Common myeloid progenitor, CD34-positive (primary cell): ENCODE measurements at regions not wholly inside any gene's neighbourhood (a gene's known extent, or its start where the extent isn't known, plus 50 kb on each side); places are given as distances from the start of the nearest gene placed in this dataset.

Experiments
- CTCF ChIA-PET: fragments of 350-600 bp; sonication (Branson Sonifier 250); formaldehyde crosslinking; loops from one replicate; lab custom pipeline; 2021; ENCODE audit warnings: antibody characterized with exemption; lab: Charles Lee
- POLR2A ChIA-PET: fragments of 350-600 bp; sonication (Branson Sonifier 250); formaldehyde crosslinking; loops from one replicate; lab custom pipeline; 2021; ENCODE audit warnings: antibody characterized with exemption; lab: Charles Lee
- DNase-seq, 3 donors: peaks; one replicate each; pipeline versions ENCODE4 v3.0.0 to v3.0.0-alpha.2; 2013
- H3K27ac ChIP-seq, 2 experiments: 1 replicate in 1 of 2; 2 replicates in 1 of 2; pipeline ENCODE4 v1.7.0; 2013; ENCODE audit warnings: inconsistent platforms in 2 of 2, low read length in 2 of 2, mild to moderate bottlenecking in 2 of 2, low read depth in 1 of 2, moderate library complexity in 1 of 2; ENCODE audit not compliant: severe bottlenecking in 2 of 2, insufficient read depth in 1 of 2, poor library complexity in 1 of 2
- H3K27me3 ChIP-seq, 5 experiments: replicated peaks in 2 of 5; 1 replicate in 3 of 5; 2 replicates in 2 of 5; pipeline versions ENCODE4 v1.6.1 to v1.7.0; 2013; ENCODE audit warnings: low read length in 4 of 5, mild to moderate bottlenecking in 2 of 5, moderate library complexity in 2 of 5, inconsistent platforms in 1 of 5; ENCODE audit not compliant: insufficient read depth in 5 of 5, control insufficient read depth in 4 of 5
- H3K36me3 ChIP-seq, 4 experiments: 1 replicate in 2 of 4; 2 replicates in 2 of 4; pipeline versions ENCODE4 v1.6.1 to v1.7.0; 2013; ENCODE audit warnings: low read length in 3 of 4, control low read depth in 1 of 4, mild to moderate bottlenecking in 1 of 4; ENCODE audit not compliant: control insufficient read depth in 4 of 4, insufficient read depth in 4 of 4
- H3K4me1 ChIP-seq, 4 experiments: 1 replicate in 3 of 4; 2 replicates in 1 of 4; pipeline versions ENCODE4 v1.6.1 to v1.7.1; 2013; ENCODE audit warnings: low read length in 3 of 4, mild to moderate bottlenecking in 3 of 4, control low read depth in 1 of 4, inconsistent platforms in 1 of 4, moderate library complexity in 1 of 4; ENCODE audit not compliant: control insufficient read depth in 4 of 4, insufficient read depth in 4 of 4; ENCODE audit errors: control extremely low read depth in 1 of 4
- H3K4me3 ChIP-seq, 7 experiments: 1 replicate in 4 of 7; 2 replicates in 3 of 7; pipeline versions ENCODE4 v1.5.1 to v1.7.0; 2013; ENCODE audit warnings: mild to moderate bottlenecking in 7 of 7, low read length in 6 of 7, moderate library complexity in 6 of 7, inconsistent platforms in 2 of 7, low read depth in 2 of 7, control low read depth in 1 of 7; ENCODE audit not compliant: insufficient read depth in 4 of 7, control insufficient read depth in 1 of 7; ENCODE audit errors: extremely low read depth in 1 of 7
- H3K9me3 ChIP-seq, 5 experiments: 1 replicate in 4 of 5; 2 replicates in 1 of 5; pipeline versions ENCODE4 v1.6.1 to v1.7.1; 2013; ENCODE audit warnings: low read length in 4 of 5, mild to moderate bottlenecking in 2 of 5, inconsistent platforms in 1 of 5, low read depth in 1 of 5, moderate library complexity in 1 of 5; ENCODE audit not compliant: control insufficient read depth in 4 of 5, insufficient read depth in 2 of 5; ENCODE audit errors: control extremely low read depth in 1 of 5
- WGBS: methylation state at CpG from one replicate; pipeline ENCODE4 v1.1.5; 2013; ENCODE audit not compliant: insufficient coverage; 5-methylcytosine and 5-hydroxymethylcytosine counted together

DNA sequence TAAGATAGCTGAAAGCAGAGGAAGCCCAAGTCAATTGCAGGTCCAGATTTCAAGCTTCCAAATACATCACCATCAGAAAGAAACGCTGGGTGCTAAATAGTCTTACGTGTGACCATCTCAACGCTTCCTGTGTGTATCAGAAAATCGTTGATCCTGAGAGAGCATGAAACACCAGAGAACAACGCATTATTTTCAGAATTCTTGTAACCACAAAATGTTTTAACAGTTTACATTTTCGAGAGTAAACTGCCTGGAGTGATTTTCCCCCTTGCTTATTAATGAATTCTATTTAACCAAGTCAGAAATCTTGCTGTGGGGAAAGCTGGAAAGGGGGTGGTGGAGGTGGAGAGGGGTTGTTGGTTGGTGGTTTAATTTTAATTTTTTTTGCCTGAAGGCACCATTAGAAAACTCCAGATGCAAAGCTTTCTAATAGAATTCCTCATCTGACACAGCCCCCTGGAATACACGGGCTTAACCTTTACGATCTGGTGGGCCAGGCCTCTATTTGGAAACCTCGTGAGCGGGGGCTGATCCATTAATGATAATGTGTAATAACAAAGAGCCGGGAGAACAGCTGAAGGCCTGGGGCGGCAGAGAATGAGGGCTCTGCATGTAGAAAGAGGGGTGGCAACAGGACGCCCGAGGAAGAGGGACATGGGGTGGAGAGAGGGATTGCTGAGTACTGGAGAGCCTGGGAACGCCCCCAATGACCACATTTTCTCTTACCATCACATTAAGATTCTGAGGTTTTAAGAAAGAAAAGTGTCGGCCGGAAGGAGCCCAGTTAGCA, 124.5 kb upstream of the NFIB start:
- DNase-seq: no peak
- Histone ChIP-seq H3K4me3 (no peak overlapping the region), H3K9me3 (no peaks in the 10 kb centered on the region), H3K36me3 (no peaks in the 10 kb centered on the region), H3K4me1 (peaks cover 0 to 7% (median 0%) of the 10 kb centered on the region in 4 experiments), H3K27ac (no peak overlapping the region), H3K27me3 (peaks cover 0 to 7% (median 3%) of the 10 kb centered on the region in 5 experiments)
- ChIA-PET POLR2A (no interaction called here), CTCF (interaction anchor here (0.9 to 1.0 kb wide), 2 partner anchors 9 to 11 kb away, joined by 3 to 4 read pairs; no protein-coding TSS in a partner anchor)
- 95% methylated on average over 6 of the region's 17 CpGs for WGBS

- Histone ChIP-seq H3K9me3 (no peaks in the 10 kb centered on the region), H3K36me3 (no peaks in the 10 kb centered on the region), H3K27me3 (peaks cover 0 to 7% (median 3%) of the 10 kb centered on the region in 5 experiments), H3K4me3 (no peak overlapping the region), H3K27ac (no peak overlapping the region), H3K4me1 (peaks cover 0 to 11% (median 0%) of the 10 kb centered on the region in 4 experiments)
- POLR2A ChIA-PET: no interaction called here
- DNase-seq: peak in 1 of 3 donors; percentile 12
- CTCF ChIA-PET: interaction anchor here (0.9 to 1.2 kb wide), 5 partner anchors 8 to 99 kb away, joined by 3 to 4 read pairs (median 3); no protein-coding TSS in a partner anchor
- 11% methylated on average over 5 of the region's 15 CpGs for WGBS
Observed at GRCh38 chr9:14437354-14438231, 123.7 kb upstream of the NFIB start.

DNA sequence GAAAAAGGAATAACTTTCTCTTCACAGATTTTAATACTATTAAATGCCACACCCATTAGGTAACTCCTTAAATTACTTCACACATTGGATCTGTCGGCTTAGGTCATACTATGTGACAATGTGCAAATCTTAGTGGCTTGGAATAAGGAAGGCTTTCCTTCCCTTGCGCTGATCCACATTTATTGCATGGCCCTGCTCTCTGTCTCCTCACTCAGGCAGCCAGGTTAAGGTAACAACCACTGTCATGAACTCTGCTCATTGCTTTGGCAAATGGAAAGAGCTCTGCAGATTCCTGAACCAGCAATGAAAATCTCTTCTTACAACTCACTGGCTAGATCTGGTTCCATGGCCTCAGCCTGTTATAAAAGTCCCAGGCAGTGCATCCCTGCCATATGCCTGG, 121.9 kb upstream of the NFIB start:
- no peaks in the 10 kb centered on the region for H3K36me3 ChIP-seq
- no peak for DNase-seq
- WGBS: 90% methylated on average over 2 of the region's 2 CpGs
- H3K27ac ChIP-seq: no peak overlapping the region
- CTCF ChIA-PET: interaction anchor here (1.8 kb wide), 1 partner anchor 1008 kb away, joined by 6 read pairs; no protein-coding TSS in a partner anchor
- peaks cover 0 to 3% (median 0%) of the 10 kb centered on the region in 5 experiments for H3K9me3 ChIP-seq
- H3K4me1 ChIP-seq: peaks cover 0 to 13% (median 0%) of the 10 kb centered on the region in 4 experiments
- H3K27me3 ChIP-seq: peaks cover 0 to 7% (median 4%) of the 10 kb centered on the region in 5 experiments
- no peak overlapping the region for H3K4me3 ChIP-seq
- POLR2A ChIA-PET: no interaction called here

- H3K36me3 ChIP-seq: no peaks in the 10 kb centered on the region
- ChIA-PET CTCF (interaction anchor here (0.8 to 1.8 kb wide), 7 partner anchors 8 to 1084 kb away, joined by 3 to 7 read pairs (median 3); no protein-coding TSS in a partner anchor), POLR2A (no interaction called here)
- H3K4me3 ChIP-seq: no peak overlapping the region
- peaks cover 0 to 3% (median 0%) of the 10 kb centered on the region in 5 experiments for H3K9me3 ChIP-seq
- H3K4me1 ChIP-seq: peaks cover 0 to 13% (median 0%) of the 10 kb centered on the region in 4 experiments
- DNase-seq: no peak
- 100% methylated on average over 1 of the region's 2 CpGs for WGBS
- peaks cover 0 to 7% (median 4%) of the 10 kb centered on the region in 5 experiments for H3K27me3 ChIP-seq
- H3K27ac ChIP-seq: no peak overlapping the region
Observed at GRCh38 chr9:14434971-14435718, 121.2 kb upstream of the NFIB start.

DNA sequence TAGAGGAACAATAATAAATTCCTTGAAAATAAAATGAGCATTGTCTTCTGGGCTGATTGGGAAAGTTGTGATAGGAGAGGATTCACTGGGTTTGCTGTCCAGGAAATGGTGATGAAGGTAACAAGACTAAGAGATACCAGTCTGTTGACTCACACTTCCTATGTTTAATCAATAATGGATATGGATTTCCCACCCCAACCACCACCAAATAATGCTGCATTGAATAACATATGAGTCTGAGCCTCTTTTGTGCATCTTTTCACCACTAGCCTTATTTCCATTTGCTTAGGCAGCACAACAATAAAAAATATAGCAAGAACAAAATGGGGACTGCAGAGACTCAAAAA, 120.2 kb upstream of the NFIB start:
- Histone ChIP-seq H3K4me1 (peaks cover 0 to 13% (median 0%) of the 10 kb centered on the region in 4 experiments), H3K27ac (no peak overlapping the region), H3K4me3 (no peak overlapping the region), H3K36me3 (no peaks in the 10 kb centered on the region), H3K27me3 (peaks cover 0 to 7% (median 4%) of the 10 kb centered on the region in 5 experiments), H3K9me3 (peaks cover 0 to 3% (median 0%) of the 10 kb centered on the region in 5 experiments)
- ChIA-PET POLR2A (no interaction called here), CTCF (interaction anchor here (0.8 to 1.5 kb wide), 8 partner anchors 9 to 1083 kb away, joined by 3 to 9 read pairs (median 3); no protein-coding TSS in a partner anchor)
- DNase-seq: no peak

DNA sequence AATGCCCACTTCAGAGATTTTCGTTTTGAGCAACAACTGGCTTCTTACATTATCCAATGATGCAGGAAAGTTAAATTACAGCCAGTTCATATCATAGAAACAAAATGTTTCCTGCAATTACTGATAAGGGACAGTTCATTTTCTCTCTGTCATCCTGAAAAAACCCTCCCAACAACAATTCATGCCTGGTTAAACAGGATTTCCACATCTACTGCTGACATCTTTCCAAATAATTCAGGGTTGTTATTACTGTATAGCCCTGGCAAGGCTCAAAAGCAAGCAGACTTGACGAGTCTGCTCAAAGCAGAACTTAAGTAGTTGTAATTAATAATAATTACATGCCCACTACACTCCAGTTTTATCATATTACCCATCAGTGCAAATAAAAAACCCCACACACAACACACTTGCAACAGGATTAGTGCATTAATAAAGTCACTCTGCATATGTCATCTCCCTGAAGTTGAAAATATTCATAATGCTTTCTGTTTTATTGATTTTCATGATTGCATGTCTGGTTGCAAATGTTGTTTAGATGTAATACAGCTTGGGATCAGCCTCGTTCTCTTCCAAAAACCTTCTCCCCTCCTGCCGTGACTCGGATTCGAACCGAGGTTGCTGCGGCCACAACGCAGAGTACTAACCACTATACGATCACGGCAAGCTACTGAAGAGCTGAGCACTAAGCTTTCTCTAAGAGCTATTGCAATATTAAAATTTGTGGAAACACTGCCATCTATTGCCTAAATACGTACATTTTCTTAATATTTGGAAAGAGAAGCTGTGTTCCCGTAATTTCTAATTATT, 119.6 kb upstream of the NFIB start:
- H3K4me1 ChIP-seq: peaks cover 0 to 13% (median 0%) of the 10 kb centered on the region in 4 experiments
- no peaks in the 10 kb centered on the region for H3K36me3 ChIP-seq
- peak overlapping the region in 1 of 7 experiments; percentile 8 for H3K4me3 ChIP-seq
- H3K9me3 ChIP-seq: peaks cover 0 to 3% (median 0%) of the 10 kb centered on the region in 5 experiments
- no peak overlapping the region for H3K27ac ChIP-seq
- POLR2A ChIA-PET: no interaction called here
- peaks cover 0 to 7% (median 4%) of the 10 kb centered on the region in 5 experiments for H3K27me3 ChIP-seq
- peak; percentile 51 to 67 (median 65) for DNase-seq
- CTCF ChIA-PET: interaction anchor here (0.8 to 1.5 kb wide), 8 partner anchors 9 to 1083 kb away, joined by 3 to 9 read pairs (median 3); no protein-coding TSS in a partner anchor
- 0% methylated on average over 3 of the region's 13 CpGs for WGBS
